SK-N-MC (cell line): ENCODE measurements at regions not wholly inside any gene's neighbourhood (a gene's known extent, or its start where the extent isn't known, plus 50 kb on each side); places are given as distances from the start of the nearest gene placed in this dataset.

Experiments
- EZH2 ChIP-seq: fragments of 200-600 bp; sonication (generic); IDR thresholded peaks from one replicate; pipeline ENCODE4 v1.6.1; 2017; ENCODE audit warnings: antibody characterized with exemption
- FOXP2 ChIP-seq: optimal IDR thresholded peaks from 2 replicates; pipeline ENCODE3; 2011; ENCODE audit warnings: mild to moderate bottlenecking, moderate library complexity; ENCODE audit not compliant: insufficient read depth; ENCODE audit errors: extremely low read length, control extremely low read depth
- POLR2AphosphoS5 ChIP-seq: IDR thresholded peaks from 2 replicates; pipeline ENCODE4 v1.6.1; 2012; ENCODE audit warnings: mild to moderate bottlenecking, low read depth, low read length, borderline replicate concordance

- TF ChIP-seq EZH2 (no peak), POLR2AphosphoS5 (no peak), FOXP2 (no peak)
Measured at GRCh38 chrX:39809331-39809730, 288.4 kb downstream of the BCOR start.
